K562 (cell line): ENCODE measurements at regions not wholly inside any gene's neighbourhood (a gene's known extent, or its start where the extent isn't known, plus 50 kb on each side); places are given as distances from the start of the nearest gene placed in this dataset.

Experiments used
- ARNT ChIP-seq, 2 experiments: fragments of 450-650 bp; IDR thresholded peaks; 2 replicates each; pipeline ENCODE4 v1.6.1; 2016; ENCODE audit warnings: mild to moderate bottlenecking in 1 of 2
- CCNT2 ChIP-seq: IDR thresholded peaks from 2 replicates; pipeline ENCODE4 v1.6.1; 2011; ENCODE audit warnings: borderline replicate concordance, low read depth, mild to moderate bottlenecking, moderate library complexity, mixed read lengths, low read length; ENCODE audit not compliant: insufficient read length; ENCODE audit errors: extremely low read depth
- CHCHD3 ChIP-seq: fragments of 250-450 bp; sonication (Bioruptor Pico); IDR thresholded peaks from 2 replicates; pipeline ENCODE4 v2.1.2; 2022; ENCODE audit warnings: mild to moderate bottlenecking
- FOXK2 ChIP-seq, 2 experiments: fragments of 450-650 bp; IDR thresholded peaks in 1 of 2; conservative IDR thresholded peaks in 1 of 2; 2 replicates each; pipeline ENCODE4 v1.6.1; 2016; ENCODE audit warnings: low read depth in 2 of 2, mild to moderate bottlenecking in 1 of 2
- HNRNPL ChIP-seq: fragments of 200-400 bp; formaldehyde crosslinking; IDR thresholded peaks from 2 replicates; pipeline ENCODE4 v1.6.1; 2017; ENCODE audit warnings: low read depth, mild to moderate bottlenecking, low read length
- NFIC ChIP-seq: fragments of 450-650 bp; IDR thresholded peaks from 2 replicates; pipeline ENCODE4 v1.6.1; 2017; ENCODE audit warnings: mild to moderate bottlenecking, inconsistent platforms
- POU5F1 ChIP-seq: fragments of 150-350 bp; IDR thresholded peaks from 2 replicates; pipeline ENCODE4 v1.6.1; 2014; ENCODE audit warnings: borderline replicate concordance, low read length, low read depth, mild to moderate bottlenecking; ENCODE audit not compliant: partially characterized antibody
- PYGO2 ChIP-seq: fragments of 450-650 bp; IDR thresholded peaks from 2 replicates; pipeline ENCODE4 v1.6.1; 2016; ENCODE audit warnings: mild to moderate bottlenecking, missing genetic modification characterization, moderate library complexity, missing compliant biosample characterization
- RBM22 ChIP-seq: fragments of 200-400 bp; formaldehyde crosslinking; IDR thresholded peaks from 2 replicates; pipeline ENCODE4 v1.6.1; 2018; ENCODE audit warnings: low read length, low read depth; ENCODE audit not compliant: poor library complexity, severe bottlenecking
- SMARCC2 ChIP-seq: fragments of 450-650 bp; IDR thresholded peaks from 2 replicates; pipeline ENCODE4 v1.6.1; 2017; ENCODE audit warnings: antibody characterized with exemption, moderate library complexity, mild to moderate bottlenecking, low read depth
- TEAD1 ChIP-seq, 2 experiments: fragments of 450-650 bp in 1 of 2; sonication (generic) in 1 of 2; formaldehyde crosslinking; IDR thresholded peaks; 2 replicates each; pipeline versions ENCODE4 v1.4.0 to v1.8.0; 2020 to 2022; ENCODE audit warnings: mild to moderate bottlenecking in 2 of 2, missing genetic modification reagents in 1 of 2
- ZNF232 ChIP-seq: sonication (generic); formaldehyde crosslinking; IDR thresholded peaks from 2 replicates; pipeline ENCODE4 v1.8.0; 2022; ENCODE audit warnings: mild to moderate bottlenecking, missing genetic modification reagents
- ZNF668 ChIP-seq: fragments of 250-450 bp; sonication (Bioruptor Pico); IDR thresholded peaks from 2 replicates; pipeline ENCODE4 v1.8.0; 2022; ENCODE audit warnings: mild to moderate bottlenecking, inconsistent platforms
- TF ChIP-seq, protein P1 (sequence below): fragments of 200-600 bp; sonication (generic); IDR thresholded peaks from one replicate; pipeline ENCODE4 v1.6.1; 2012; ENCODE audit warnings: mild to moderate bottlenecking, low read depth, low read length, inconsistent platforms
- TF ChIP-seq, protein P2 (sequence below): fragments of 250-450 bp; sonication (Bioruptor Pico); IDR thresholded peaks from 2 replicates; pipeline ENCODE4 v1.9.0; 2021; ENCODE audit warnings: mild to moderate bottlenecking
- TF ChIP-seq, protein P3 (sequence below): fragments of 450-650 bp; IDR thresholded peaks from 2 replicates; pipeline ENCODE4 v1.6.1; 2017; ENCODE audit warnings: mild to moderate bottlenecking, moderate library complexity

DNA sequence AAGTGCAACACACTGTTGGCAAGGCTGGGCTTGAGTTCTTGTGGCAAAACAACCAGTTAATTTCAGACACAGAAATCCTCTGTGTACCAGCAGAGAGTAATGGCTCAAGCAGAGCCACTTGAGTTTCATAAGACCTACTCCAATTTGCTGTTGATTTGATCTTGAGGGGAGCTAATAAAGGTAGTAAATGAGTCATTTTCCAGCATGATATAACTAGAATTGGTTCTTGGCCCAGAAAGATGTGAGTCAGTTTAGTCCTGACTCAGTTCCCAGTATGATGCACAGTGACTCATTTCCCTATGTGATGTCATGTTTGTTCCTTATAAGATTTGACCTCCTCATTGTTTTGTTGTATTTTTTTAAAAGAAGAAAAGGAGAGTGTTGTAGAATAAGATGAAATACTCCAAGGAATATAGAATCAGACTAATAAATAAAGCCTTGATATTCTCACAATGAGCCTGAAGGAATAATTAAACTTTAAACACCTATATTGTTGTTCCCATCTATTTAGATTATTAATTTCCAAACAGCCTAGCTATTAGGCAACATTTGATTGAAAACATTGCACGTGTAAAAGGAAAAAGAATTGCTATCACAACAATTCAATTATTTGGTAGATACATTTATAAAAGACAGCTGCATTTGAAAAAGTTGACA, 186.2 kb downstream of the REEP3 start (continued):
- TF ChIP-seq, protein P1, sequence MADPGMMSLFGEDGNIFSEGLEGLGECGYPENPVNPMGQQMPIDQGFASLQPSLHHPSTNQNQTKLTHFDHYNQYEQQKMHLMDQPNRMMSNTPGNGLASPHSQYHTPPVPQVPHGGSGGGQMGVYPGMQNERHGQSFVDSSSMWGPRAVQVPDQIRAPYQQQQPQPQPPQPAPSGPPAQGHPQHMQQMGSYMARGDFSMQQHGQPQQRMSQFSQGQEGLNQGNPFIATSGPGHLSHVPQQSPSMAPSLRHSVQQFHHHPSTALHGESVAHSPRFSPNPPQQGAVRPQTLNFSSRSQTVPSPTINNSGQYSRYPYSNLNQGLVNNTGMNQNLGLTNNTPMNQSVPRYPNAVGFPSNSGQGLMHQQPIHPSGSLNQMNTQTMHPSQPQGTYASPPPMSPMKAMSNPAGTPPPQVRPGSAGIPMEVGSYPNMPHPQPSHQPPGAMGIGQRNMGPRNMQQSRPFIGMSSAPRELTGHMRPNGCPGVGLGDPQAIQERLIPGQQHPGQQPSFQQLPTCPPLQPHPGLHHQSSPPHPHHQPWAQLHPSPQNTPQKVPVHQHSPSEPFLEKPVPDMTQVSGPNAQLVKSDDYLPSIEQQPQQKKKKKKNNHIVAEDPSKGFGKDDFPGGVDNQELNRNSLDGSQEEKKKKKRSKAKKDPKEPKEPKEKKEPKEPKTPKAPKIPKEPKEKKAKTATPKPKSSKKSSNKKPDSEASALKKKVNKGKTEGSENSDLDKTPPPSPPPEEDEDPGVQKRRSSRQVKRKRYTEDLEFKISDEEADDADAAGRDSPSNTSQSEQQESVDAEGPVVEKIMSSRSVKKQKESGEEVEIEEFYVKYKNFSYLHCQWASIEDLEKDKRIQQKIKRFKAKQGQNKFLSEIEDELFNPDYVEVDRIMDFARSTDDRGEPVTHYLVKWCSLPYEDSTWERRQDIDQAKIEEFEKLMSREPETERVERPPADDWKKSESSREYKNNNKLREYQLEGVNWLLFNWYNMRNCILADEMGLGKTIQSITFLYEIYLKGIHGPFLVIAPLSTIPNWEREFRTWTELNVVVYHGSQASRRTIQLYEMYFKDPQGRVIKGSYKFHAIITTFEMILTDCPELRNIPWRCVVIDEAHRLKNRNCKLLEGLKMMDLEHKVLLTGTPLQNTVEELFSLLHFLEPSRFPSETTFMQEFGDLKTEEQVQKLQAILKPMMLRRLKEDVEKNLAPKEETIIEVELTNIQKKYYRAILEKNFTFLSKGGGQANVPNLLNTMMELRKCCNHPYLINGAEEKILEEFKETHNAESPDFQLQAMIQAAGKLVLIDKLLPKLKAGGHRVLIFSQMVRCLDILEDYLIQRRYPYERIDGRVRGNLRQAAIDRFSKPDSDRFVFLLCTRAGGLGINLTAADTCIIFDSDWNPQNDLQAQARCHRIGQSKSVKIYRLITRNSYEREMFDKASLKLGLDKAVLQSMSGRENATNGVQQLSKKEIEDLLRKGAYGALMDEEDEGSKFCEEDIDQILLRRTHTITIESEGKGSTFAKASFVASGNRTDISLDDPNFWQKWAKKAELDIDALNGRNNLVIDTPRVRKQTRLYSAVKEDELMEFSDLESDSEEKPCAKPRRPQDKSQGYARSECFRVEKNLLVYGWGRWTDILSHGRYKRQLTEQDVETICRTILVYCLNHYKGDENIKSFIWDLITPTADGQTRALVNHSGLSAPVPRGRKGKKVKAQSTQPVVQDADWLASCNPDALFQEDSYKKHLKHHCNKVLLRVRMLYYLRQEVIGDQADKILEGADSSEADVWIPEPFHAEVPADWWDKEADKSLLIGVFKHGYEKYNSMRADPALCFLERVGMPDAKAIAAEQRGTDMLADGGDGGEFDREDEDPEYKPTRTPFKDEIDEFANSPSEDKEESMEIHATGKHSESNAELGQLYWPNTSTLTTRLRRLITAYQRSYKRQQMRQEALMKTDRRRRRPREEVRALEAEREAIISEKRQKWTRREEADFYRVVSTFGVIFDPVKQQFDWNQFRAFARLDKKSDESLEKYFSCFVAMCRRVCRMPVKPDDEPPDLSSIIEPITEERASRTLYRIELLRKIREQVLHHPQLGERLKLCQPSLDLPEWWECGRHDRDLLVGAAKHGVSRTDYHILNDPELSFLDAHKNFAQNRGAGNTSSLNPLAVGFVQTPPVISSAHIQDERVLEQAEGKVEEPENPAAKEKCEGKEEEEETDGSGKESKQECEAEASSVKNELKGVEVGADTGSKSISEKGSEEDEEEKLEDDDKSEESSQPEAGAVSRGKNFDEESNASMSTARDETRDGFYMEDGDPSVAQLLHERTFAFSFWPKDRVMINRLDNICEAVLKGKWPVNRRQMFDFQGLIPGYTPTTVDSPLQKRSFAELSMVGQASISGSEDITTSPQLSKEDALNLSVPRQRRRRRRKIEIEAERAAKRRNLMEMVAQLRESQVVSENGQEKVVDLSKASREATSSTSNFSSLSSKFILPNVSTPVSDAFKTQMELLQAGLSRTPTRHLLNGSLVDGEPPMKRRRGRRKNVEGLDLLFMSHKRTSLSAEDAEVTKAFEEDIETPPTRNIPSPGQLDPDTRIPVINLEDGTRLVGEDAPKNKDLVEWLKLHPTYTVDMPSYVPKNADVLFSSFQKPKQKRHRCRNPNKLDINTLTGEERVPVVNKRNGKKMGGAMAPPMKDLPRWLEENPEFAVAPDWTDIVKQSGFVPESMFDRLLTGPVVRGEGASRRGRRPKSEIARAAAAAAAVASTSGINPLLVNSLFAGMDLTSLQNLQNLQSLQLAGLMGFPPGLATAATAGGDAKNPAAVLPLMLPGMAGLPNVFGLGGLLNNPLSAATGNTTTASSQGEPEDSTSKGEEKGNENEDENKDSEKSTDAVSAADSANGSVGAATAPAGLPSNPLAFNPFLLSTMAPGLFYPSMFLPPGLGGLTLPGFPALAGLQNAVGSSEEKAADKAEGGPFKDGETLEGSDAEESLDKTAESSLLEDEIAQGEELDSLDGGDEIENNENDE, result no peak
- TF ChIP-seq CCNT2 (no peak), RBM22 (no peak), CHCHD3 (CRISPR knock-in tag) (no peak), FOXK2 (conservative IDR thresholded peaks at IDR 0.05 in 1 of 2, IDR thresholded peaks at IDR 0.05 in 1 of 2; ENCODE audit: low read depth in 2 of 2) (no peak), ZNF668 (CRISPR knock-in tag) (no peak), PYGO2 (tag) (no peak), SMARCC2 (peak; percentile 93), ZNF232 (CRISPR knock-in tag) (no peak), NFIC (peak; percentile 66), HNRNPL (no peak), POU5F1 (no peak), TEAD1 (CRISPR knock-in tag; IDR thresholded peaks at IDR 0.05) (no peak), ARNT (IDR thresholded peaks at IDR 0.05) (no peak; a peak in 1 of 4 replicates)
- TF ChIP-seq, protein P2, sequence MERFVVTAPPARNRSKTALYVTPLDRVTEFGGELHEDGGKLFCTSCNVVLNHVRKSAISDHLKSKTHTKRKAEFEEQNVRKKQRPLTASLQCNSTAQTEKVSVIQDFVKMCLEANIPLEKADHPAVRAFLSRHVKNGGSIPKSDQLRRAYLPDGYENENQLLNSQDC (CRISPR knock-in tag), result no peak
- TF ChIP-seq, protein P3, sequence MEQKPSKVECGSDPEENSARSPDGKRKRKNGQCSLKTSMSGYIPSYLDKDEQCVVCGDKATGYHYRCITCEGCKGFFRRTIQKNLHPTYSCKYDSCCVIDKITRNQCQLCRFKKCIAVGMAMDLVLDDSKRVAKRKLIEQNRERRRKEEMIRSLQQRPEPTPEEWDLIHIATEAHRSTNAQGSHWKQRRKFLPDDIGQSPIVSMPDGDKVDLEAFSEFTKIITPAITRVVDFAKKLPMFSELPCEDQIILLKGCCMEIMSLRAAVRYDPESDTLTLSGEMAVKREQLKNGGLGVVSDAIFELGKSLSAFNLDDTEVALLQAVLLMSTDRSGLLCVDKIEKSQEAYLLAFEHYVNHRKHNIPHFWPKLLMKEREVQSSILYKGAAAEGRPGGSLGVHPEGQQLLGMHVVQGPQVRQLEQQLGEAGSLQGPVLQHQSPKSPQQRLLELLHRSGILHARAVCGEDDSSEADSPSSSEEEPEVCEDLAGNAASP, result no peak
